Neural progenitor cell (in vitro differentiated cells): ENCODE measurements at regions not wholly inside any gene's neighbourhood (a gene's known extent, or its start where the extent isn't known, plus 50 kb on each side); places are given as distances from the start of the nearest gene placed in this dataset.
"Not testable (repeated sequence)": the region's sequence is repeated elsewhere in the genome, so short reads cannot be mapped to it uniquely, and the experiment has no call there.

Experiments used
- DNase-seq: peaks from one replicate; pipeline ENCODE4 v3.0.0-alpha.2; 2016; ENCODE audit warnings: low spot score
- H2AFZ ChIP-seq: fragments of 200-600 bp; sonication (generic); replicated peaks from 2 replicates; pipeline ENCODE4 v1.6.1; 2016; ENCODE audit warnings: antibody characterized with exemption
- H3F3A ChIP-seq: fragments of 200-600 bp; sonication (generic); 2 replicates; pipeline ENCODE4 v1.6.1; 2016; ENCODE audit warnings: antibody characterized with exemption, low read depth
- H3K27ac ChIP-seq: fragments of 200-600 bp; sonication (generic); 2 replicates; pipeline ENCODE4 v1.5.1; 2016; ENCODE audit warnings: mild to moderate bottlenecking
- H3K27me3 ChIP-seq: fragments of 200-600 bp; sonication (generic); 2 replicates; pipeline ENCODE4 v1.6.1; 2016; ENCODE audit warnings: mild to moderate bottlenecking, moderate library complexity
- H3K36me3 ChIP-seq: fragments of 200-600 bp; sonication (generic); 2 replicates; pipeline ENCODE4 v1.5.1; 2016
- H3K4me1 ChIP-seq: fragments of 200-600 bp; sonication (generic); 2 replicates; pipeline ENCODE4 v1.6.1; 2016; ENCODE audit warnings: mixed run types
- H3K4me2 ChIP-seq: fragments of 200-600 bp; sonication (generic); 2 replicates; pipeline ENCODE4 v1.6.1; 2016
- H3K4me3 ChIP-seq: fragments of 200-600 bp; sonication (generic); 2 replicates; pipeline ENCODE4 v1.5.1; 2016
- H3K79me2 ChIP-seq: fragments of 200-600 bp; sonication (generic); 2 replicates; pipeline ENCODE4 v1.6.1; 2016; ENCODE audit warnings: low read depth
- H3K9ac ChIP-seq: fragments of 200-600 bp; sonication (generic); 2 replicates; pipeline ENCODE4 v1.6.1; 2016
- H3K9me3 ChIP-seq: fragments of 200-600 bp; sonication (generic); 2 replicates; pipeline ENCODE4 v1.5.1; 2016; ENCODE audit warnings: low read depth
- H4K20me1 ChIP-seq: fragments of 200-600 bp; sonication (generic); 2 replicates; pipeline ENCODE4 v1.6.1; 2016; ENCODE audit warnings: low read depth
- H3K27ac Mint-ChIP-seq: 3 replicates; pipeline ENCODE4 v1.8.0; 2021; ENCODE audit warnings: mixed read lengths
- H3K27me3 Mint-ChIP-seq: 2 replicates; pipeline ENCODE4 v1.8.0; 2022; ENCODE audit warnings: low read depth, mild to moderate bottlenecking, inconsistent platforms, moderate library complexity, mixed read lengths; ENCODE audit not compliant: insufficient read depth
- H3K36me3 Mint-ChIP-seq: 3 replicates; pipeline ENCODE4 v1.8.0; 2021; ENCODE audit warnings: mixed read lengths
- H3K4me1 Mint-ChIP-seq: 3 replicates; pipeline ENCODE4 v1.8.0; 2021; ENCODE audit warnings: mixed read lengths
- H3K4me3 Mint-ChIP-seq: 3 replicates; pipeline ENCODE4 v1.8.0; 2021; ENCODE audit warnings: mild to moderate bottlenecking, moderate library complexity, mixed read lengths
- H3K9me3 Mint-ChIP-seq: 3 replicates; pipeline ENCODE4 v1.8.0; 2020; ENCODE audit warnings: mixed read lengths
- CTCF ChIP-seq: fragments of 200-600 bp; sonication (generic); IDR thresholded peaks from 2 replicates; pipeline ENCODE4 v1.5.1; 2017; ENCODE audit warnings: antibody characterized with exemption, mild to moderate bottlenecking
- EZH2 ChIP-seq: fragments of 200-600 bp; sonication (generic); IDR thresholded peaks from 2 replicates; pipeline ENCODE4 v1.6.1; 2017; ENCODE audit warnings: antibody characterized with exemption, mild to moderate bottlenecking, moderate library complexity
- EZH2phosphoT487 ChIP-seq: fragments of 200-600 bp; sonication (generic); IDR thresholded peaks from 2 replicates; pipeline ENCODE4 v1.6.1; 2017; ENCODE audit warnings: antibody characterized with exemption

- H2AFZ ChIP-seq: no peak overlapping the region
- Mint-ChIP-seq H3K9me3 (peaks cover 3% of the 10 kb centered on the region), H3K36me3 (no peaks in the 10 kb centered on the region)
Observed at GRCh38 chr6:9307786-9308185, 872.4 kb upstream of the SLC35B3 start.

DNA sequence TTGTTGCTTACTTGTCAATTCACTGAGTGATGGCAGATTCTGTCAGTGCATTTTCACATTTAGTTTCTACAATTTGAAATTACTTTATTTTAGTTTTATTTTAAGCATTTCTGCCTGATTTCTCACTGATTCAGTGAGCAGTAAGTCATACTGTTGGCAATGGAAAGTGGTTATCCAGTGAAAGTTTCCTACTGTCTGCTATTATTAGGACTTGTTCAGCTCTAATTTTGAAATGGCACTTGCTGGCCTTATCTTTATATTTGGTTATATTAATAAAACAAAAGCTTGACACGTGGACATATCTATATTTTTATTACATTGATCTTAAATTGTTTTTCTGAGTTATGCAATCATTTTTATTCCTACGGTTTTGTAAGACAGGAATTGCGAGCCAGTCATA lies 871.8 kb upstream of the SLC35B3 start:
- no peaks in the 10 kb centered on the region for H3K27me3 ChIP-seq
- H4K20me1 ChIP-seq: no peaks in the 10 kb centered on the region
- H3K9ac ChIP-seq: no peak overlapping the region
- H3K4me1 ChIP-seq: peaks cover 8% of the 10 kb centered on the region
- H3K79me2 ChIP-seq: no peaks in the 10 kb centered on the region
- DNase-seq: no peak
- peaks cover 3% of the 10 kb centered on the region for H3K9me3 Mint-ChIP-seq
- peaks cover 7% of the 10 kb centered on the region for H3K4me1 Mint-ChIP-seq
- no peak overlapping the region for H3K27ac Mint-ChIP-seq
- TF ChIP-seq EZH2 (no peak), CTCF (no peak), EZH2phosphoT487 (no peak)
- H3K36me3 ChIP-seq: no peaks in the 10 kb centered on the region
- no peak overlapping the region for H3K4me2 ChIP-seq
- H3F3A ChIP-seq: no peaks in the 10 kb centered on the region
- H3K4me3 ChIP-seq: no peak overlapping the region
- H2AFZ ChIP-seq: no peak overlapping the region
- no peaks in the 10 kb centered on the region for H3K9me3 ChIP-seq
- no peak overlapping the region for H3K4me3 Mint-ChIP-seq
- no peaks in the 10 kb centered on the region for H3K36me3 Mint-ChIP-seq
- H3K27ac ChIP-seq: no peak overlapping the region
- no peaks in the 10 kb centered on the region for H3K27me3 Mint-ChIP-seq

More at GRCh38 chr6:9307786-9308185, 872.4 kb upstream of the SLC35B3 start:
- H3K4me1 Mint-ChIP-seq: peaks cover 7% of the 10 kb centered on the region
- Histone ChIP-seq H3K27ac (no peak overlapping the region), H3F3A (no peaks in the 10 kb centered on the region), H3K4me2 (no peak overlapping the region), H3K27me3 (no peaks in the 10 kb centered on the region), H3K4me3 (no peak overlapping the region), H3K79me2 (no peaks in the 10 kb centered on the region), H4K20me1 (no peaks in the 10 kb centered on the region), H3K9me3 (no peaks in the 10 kb centered on the region), H3K4me1 (peaks cover 8% of the 10 kb centered on the region), H3K9ac (no peak overlapping the region), H3K36me3 (no peaks in the 10 kb centered on the region)
- TF ChIP-seq CTCF: no peak
- TF ChIP-seq EZH2phosphoT487: no peak
- TF ChIP-seq EZH2: no peak
- H3K27ac Mint-ChIP-seq: no peak overlapping the region
- no peaks in the 10 kb centered on the region for H3K27me3 Mint-ChIP-seq
- H3K4me3 Mint-ChIP-seq: no peak overlapping the region
- DNase-seq: no peak

- no peaks in the 10 kb centered on the region for H3K9me3 ChIP-seq
- no peak for DNase-seq
- Mint-ChIP-seq H3K27ac (no peak overlapping the region), H3K27me3 (peaks cover 9% of the 10 kb centered on the region), H3K36me3 (no peaks in the 10 kb centered on the region), H3K4me3 (no peak overlapping the region), H3K4me1 (peaks cover 5% of the 10 kb centered on the region), H3K9me3 (peaks cover 13% of the 10 kb centered on the region)
- H3K4me3 ChIP-seq: no peak overlapping the region
- no peak overlapping the region for H3K27ac ChIP-seq
- H3K79me2 ChIP-seq: no peaks in the 10 kb centered on the region
- no peak overlapping the region for H3K9ac ChIP-seq
- peaks cover 6% of the 10 kb centered on the region for H3K4me1 ChIP-seq
- no peak overlapping the region for H2AFZ ChIP-seq
- no peak overlapping the region for H3K4me2 ChIP-seq
- H3K27me3 ChIP-seq: no peaks in the 10 kb centered on the region
- TF ChIP-seq EZH2phosphoT487 (no peak), CTCF (no peak), EZH2 (no peak)
- H3F3A ChIP-seq: no peaks in the 10 kb centered on the region
- H3K36me3 ChIP-seq: no peaks in the 10 kb centered on the region
- H4K20me1 ChIP-seq: no peaks in the 10 kb centered on the region
Observed at GRCh38 chr6:9295644-9296043, 860.3 kb upstream of the SLC35B3 start.

- Mint-ChIP-seq H3K36me3 (no peaks in the 10 kb centered on the region), H3K9me3 (peaks cover 21% of the 10 kb centered on the region), H3K4me1 (peaks cover 5% of the 10 kb centered on the region), H3K27ac (no peak overlapping the region), H3K4me3 (no peak overlapping the region), H3K27me3 (peaks cover 17% of the 10 kb centered on the region)
- Histone ChIP-seq H3K27me3 (no peaks in the 10 kb centered on the region), H2AFZ (no peak overlapping the region), H4K20me1 (no peaks in the 10 kb centered on the region), H3F3A (no peaks in the 10 kb centered on the region), H3K4me1 (peaks cover 6% of the 10 kb centered on the region), H3K36me3 (no peaks in the 10 kb centered on the region), H3K9me3 (no peaks in the 10 kb centered on the region), H3K4me2 (no peak overlapping the region), H3K27ac (no peak overlapping the region), H3K9ac (no peak overlapping the region), H3K79me2 (no peaks in the 10 kb centered on the region), H3K4me3 (no peak overlapping the region)
- no peak for DNase-seq
- TF ChIP-seq EZH2phosphoT487 (no peak), CTCF (no peak), EZH2 (no peak)
Observed at GRCh38 chr6:9292975-9293374, 857.6 kb upstream of the SLC35B3 start.

DNA sequence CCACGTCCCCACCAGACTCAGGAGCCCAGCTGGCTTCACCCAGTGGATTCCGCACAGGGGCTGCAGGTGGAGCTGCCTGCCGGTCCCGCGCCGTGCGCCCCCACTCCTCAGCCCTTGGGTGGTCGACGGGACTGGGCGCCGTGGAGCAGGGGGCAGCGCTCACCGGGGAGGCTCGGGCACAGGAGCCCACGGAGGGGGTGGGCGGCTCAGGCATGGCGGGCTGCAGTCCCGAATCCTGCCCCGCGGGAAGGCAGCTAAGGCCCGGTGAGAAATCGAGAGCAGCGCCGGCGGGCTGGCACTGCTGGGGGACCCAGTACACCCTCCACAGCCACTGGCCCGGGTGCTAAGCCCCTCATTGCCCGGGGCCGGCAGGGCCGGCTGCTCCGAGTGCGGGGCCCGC lies 855.0 kb upstream of the SLC35B3 start:
- Mint-ChIP-seq H3K27me3 (peaks cover 17% of the 10 kb centered on the region), H3K9me3 (peaks cover 20% of the 10 kb centered on the region)
- not testable (repeated sequence) for H3K9ac ChIP-seq, H3K4me3 ChIP-seq, H3F3A ChIP-seq, H3K27me3 ChIP-seq, H2AFZ ChIP-seq, H3K36me3 Mint-ChIP-seq, DNase-seq, H4K20me1 ChIP-seq, H3K4me1 ChIP-seq, H3K4me1 Mint-ChIP-seq, H3K4me3 Mint-ChIP-seq, H3K4me2 ChIP-seq, H3K27ac ChIP-seq, H3K27ac Mint-ChIP-seq, H3K36me3 ChIP-seq, H3K79me2 ChIP-seq, H3K9me3 ChIP-seq
